ENCODE measurements at regions not wholly inside any gene's neighbourhood (a gene's known extent, or its start where the extent isn't known, plus 50 kb on each side); places are given as distances from the start of the nearest gene placed in this dataset.
"Not testable (repeated sequence)": the region's sequence is repeated elsewhere in the genome, so short reads cannot be mapped to it uniquely, and the experiment has no call there.

DNA sequence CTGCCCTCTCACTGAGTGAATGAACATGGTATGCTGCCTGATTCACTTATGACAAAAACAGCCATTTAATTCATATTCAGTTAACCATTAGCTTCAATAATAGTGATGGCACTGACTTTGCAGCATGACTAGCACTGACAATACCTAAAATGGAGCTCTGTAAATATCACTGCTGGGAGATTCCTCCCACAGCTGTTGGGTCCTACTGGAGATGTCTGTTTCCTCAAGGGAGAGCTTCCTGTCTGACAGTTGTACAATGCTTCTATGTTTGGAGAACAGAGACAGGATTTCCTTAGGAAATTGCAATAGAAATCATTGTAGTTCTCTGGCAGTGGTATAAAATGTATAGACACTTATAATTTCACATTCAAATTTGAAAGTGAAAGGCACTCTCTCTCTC lies 695.9 kb upstream of the CDH8 start:
- no peak overlapping the region for H3K4me3 ChIP-seq (ENCODE audit: low read depth, low read length)
- TF ChIP-seq, protein P1, sequence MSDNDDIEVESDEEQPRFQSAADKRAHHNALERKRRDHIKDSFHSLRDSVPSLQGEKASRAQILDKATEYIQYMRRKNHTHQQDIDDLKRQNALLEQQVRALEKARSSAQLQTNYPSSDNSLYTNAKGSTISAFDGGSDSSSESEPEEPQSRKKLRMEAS (IDR thresholded peaks at IDR 0.05; ENCODE audit: low read depth, low read length) = no peak
- TF ChIP-seq MYC (IDR thresholded peaks at IDR 0.05; ENCODE audit: low read depth, low read length) (no peak), POLR2A (IDR thresholded peaks at IDR 0.05; ENCODE audit: extremely low read depth, insufficient read length) (no peak)
- TF ChIP-seq, protein P2, sequence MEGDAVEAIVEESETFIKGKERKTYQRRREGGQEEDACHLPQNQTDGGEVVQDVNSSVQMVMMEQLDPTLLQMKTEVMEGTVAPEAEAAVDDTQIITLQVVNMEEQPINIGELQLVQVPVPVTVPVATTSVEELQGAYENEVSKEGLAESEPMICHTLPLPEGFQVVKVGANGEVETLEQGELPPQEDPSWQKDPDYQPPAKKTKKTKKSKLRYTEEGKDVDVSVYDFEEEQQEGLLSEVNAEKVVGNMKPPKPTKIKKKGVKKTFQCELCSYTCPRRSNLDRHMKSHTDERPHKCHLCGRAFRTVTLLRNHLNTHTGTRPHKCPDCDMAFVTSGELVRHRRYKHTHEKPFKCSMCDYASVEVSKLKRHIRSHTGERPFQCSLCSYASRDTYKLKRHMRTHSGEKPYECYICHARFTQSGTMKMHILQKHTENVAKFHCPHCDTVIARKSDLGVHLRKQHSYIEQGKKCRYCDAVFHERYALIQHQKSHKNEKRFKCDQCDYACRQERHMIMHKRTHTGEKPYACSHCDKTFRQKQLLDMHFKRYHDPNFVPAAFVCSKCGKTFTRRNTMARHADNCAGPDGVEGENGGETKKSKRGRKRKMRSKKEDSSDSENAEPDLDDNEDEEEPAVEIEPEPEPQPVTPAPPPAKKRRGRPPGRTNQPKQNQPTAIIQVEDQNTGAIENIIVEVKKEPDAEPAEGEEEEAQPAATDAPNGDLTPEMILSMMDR (IDR thresholded peaks at IDR 0.05; ENCODE audit: low read depth, low read length) = no peak
- no peak for DNase-seq (ENCODE audit: low read depth)

DNA sequence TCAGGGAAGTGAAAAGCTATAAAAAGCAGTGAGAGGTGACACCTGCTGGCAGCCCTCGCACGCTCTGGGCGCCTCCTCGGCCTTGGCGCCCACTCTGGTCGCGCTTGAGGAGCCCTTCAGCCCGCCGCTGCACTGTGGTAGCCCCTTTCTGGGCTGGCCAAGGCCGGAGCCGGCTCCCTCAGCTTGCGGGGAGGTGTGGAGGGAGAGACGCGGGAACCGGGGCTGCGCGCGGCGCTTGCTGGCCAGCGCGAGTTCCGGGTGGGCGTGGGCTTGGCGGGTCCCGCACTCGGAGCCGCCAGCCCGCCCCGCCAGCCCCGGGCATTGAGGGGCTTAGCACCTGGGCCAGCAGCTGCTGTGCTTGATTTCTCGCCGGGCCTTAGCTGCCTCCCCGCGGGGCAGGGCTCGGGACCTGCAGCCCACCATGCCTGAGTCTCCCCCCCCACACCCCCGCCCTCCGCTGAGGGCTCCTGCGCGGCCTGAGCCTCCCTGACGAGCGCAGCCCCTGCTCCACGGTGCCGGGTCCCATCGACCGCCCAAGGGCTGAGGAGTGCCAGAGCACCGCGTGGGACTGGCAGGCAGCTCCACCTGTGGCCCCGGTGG lies 688.5 kb upstream of the CDH8 start:
- DNase-seq (ENCODE audit: low read depth); H3K4me3 ChIP-seq (ENCODE audit: low read depth, low read length): not testable (repeated sequence)

DNA sequence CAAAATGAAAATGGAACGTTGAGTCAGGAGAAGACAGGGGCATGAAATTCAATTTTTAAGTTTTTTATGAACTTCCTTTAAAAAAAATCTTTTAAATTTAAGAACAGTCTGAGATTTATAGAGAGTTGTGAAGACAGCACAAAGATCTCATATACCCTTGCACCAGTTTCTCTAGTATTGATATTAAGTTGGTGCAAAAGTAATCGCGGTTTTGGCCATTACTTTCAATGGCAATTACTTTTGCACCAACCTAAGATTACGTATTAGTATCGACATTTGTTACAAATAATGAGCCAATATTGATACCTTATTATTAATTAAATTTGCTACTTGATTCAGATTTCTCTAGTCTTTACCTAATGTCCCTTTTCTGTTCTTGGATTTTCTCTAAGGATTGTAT lies 684.4 kb upstream of the CDH8 start:
- no peak overlapping the region for H3K4me3 ChIP-seq (ENCODE audit: low read depth, low read length)
- TF ChIP-seq, protein P2 (IDR thresholded peaks at IDR 0.05; ENCODE audit: low read depth, low read length) = no peak
- TF ChIP-seq, protein P1 (IDR thresholded peaks at IDR 0.05; ENCODE audit: low read depth, low read length) = no peak
- no peak for TF ChIP-seq POLR2A (IDR thresholded peaks at IDR 0.05; ENCODE audit: extremely low read depth, insufficient read length)
- no peak for TF ChIP-seq MYC (IDR thresholded peaks at IDR 0.05; ENCODE audit: low read depth, low read length)
- DNase-seq (ENCODE audit: low read depth) = no peak

DNA sequence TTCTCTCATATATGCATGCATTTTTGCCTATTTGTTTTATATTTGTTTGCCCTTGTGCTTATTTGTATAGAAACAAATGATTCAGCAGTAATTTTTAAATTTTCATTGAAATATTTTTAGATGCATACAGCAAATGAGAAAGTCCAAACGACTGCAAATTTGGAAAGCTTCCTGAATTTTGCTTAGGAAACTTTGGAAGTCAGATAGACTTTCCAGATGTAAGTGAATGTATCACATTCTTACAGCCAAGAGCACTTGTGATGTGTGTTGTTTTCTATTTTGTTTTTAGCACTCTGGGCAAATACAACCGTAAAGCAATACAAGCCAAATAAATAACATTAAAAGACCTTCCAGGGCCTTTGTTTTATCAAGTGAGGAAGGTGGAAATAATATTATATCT lies 680.8 kb upstream of the CDH8 start:
- DNase-seq (ENCODE audit: low read depth) = no peak
- TF ChIP-seq, protein P1 (IDR thresholded peaks at IDR 0.05; ENCODE audit: low read depth, low read length) = no peak
- TF ChIP-seq, protein P2 (IDR thresholded peaks at IDR 0.05; ENCODE audit: low read depth, low read length) = no peak
- no peak for TF ChIP-seq POLR2A (IDR thresholded peaks at IDR 0.05; ENCODE audit: extremely low read depth, insufficient read length)
- no peak for TF ChIP-seq MYC (IDR thresholded peaks at IDR 0.05; ENCODE audit: low read depth, low read length)
- no peak overlapping the region for H3K4me3 ChIP-seq (ENCODE audit: low read depth, low read length)

DNA sequence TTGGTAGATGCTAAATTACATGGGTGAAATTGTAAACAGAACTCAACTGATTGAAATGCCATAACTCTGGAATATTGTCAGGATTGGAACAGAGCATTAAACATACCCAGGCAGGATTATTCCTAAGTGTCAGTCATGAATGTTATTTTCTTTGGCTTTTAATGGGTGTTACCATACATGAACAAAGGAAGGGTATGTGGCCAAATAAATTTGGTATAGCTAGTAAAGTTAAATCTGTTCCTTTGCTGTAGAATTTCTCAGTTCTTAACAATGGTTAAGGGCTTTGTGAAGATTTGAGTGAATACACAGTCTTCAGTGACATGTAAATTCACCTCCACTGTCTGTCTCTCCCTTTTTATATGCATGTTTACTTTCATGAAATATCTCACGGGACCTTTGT lies 679.5 kb upstream of the CDH8 start:
- no peak for DNase-seq (ENCODE audit: low read depth)
- TF ChIP-seq, protein P1 (IDR thresholded peaks at IDR 0.05; ENCODE audit: low read depth, low read length) = no peak
- no peak for TF ChIP-seq POLR2A (IDR thresholded peaks at IDR 0.05; ENCODE audit: extremely low read depth, insufficient read length)
- H3K4me3 ChIP-seq (ENCODE audit: low read depth, low read length) = no peak overlapping the region

DNA sequence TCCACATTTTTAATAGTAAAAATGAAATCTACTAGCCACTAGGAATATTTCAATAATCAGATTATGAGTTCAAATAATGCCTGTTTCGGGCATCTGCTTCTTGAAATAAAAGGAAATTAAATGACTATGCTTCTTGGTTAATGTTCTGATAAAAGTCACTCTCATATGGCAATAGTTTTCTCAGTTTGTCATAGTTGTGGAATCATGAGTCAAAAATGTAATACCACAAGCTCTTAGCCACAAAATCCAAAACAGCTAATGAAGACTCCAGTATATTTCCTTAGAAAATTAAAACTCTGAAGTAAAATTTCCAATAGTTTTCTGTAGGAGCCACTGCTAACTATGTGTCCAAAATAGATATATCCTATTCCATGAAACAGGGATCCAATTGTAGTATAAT lies 676.3 kb upstream of the CDH8 start:
- DNase-seq (ENCODE audit: low read depth) = no peak
- no peak overlapping the region for H3K4me3 ChIP-seq (ENCODE audit: low read depth, low read length)
- no peak for TF ChIP-seq MYC (IDR thresholded peaks at IDR 0.05; ENCODE audit: low read depth, low read length)
- TF ChIP-seq, protein P1 (IDR thresholded peaks at IDR 0.05; ENCODE audit: low read depth, low read length) = no peak
- no peak for TF ChIP-seq POLR2A (IDR thresholded peaks at IDR 0.05; ENCODE audit: extremely low read depth, insufficient read length)
- TF ChIP-seq, protein P2 (IDR thresholded peaks at IDR 0.05; ENCODE audit: low read depth, low read length) = no peak

DNA sequence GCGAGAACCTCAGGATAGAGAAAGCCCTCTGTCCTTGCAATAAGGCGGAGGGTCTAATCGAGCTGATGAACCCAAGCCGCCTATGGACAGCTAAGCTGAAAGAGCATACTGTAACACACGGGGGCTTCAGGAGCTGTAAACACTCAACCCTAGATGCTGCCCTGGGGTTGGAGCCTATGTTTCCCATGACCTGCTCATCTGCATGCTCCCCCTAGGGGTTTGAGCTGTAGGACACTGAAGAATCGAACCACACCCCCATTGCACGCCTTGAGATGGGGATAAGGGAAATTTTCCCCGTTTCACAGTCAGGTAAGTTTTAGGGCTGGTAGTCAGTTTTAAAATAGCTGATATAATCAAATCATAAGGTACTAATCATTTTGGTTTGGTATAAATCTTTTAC lies 675.6 kb upstream of the CDH8 start:
- TF ChIP-seq MYC (IDR thresholded peaks at IDR 0.05; ENCODE audit: low read depth, low read length) = no peak
- TF ChIP-seq, protein P2 (IDR thresholded peaks at IDR 0.05; ENCODE audit: low read depth, low read length) = peak; percentile 25

More for the DNA sequence above, 675.6 kb upstream of the CDH8 start:
- H3K4me3 ChIP-seq (ENCODE audit: low read depth, low read length) = no peak overlapping the region
- DNase-seq (ENCODE audit: low read depth) = peak; percentile 12
